Amniotic epithelial cell (primary cell): ENCODE measurements at regions not wholly inside any gene's neighbourhood (a gene's known extent, or its start where the extent isn't known, plus 50 kb on each side); places are given as distances from the start of the nearest gene placed in this dataset.
A peak's percentile ranks its signal among the peaks of the same experiment; 100 is the strongest.

Experiments used
- DNase-seq: peaks from one replicate; pipeline ENCODE4 v3.0.0-alpha.2; 2010; ENCODE audit warnings: low read depth

DNA sequence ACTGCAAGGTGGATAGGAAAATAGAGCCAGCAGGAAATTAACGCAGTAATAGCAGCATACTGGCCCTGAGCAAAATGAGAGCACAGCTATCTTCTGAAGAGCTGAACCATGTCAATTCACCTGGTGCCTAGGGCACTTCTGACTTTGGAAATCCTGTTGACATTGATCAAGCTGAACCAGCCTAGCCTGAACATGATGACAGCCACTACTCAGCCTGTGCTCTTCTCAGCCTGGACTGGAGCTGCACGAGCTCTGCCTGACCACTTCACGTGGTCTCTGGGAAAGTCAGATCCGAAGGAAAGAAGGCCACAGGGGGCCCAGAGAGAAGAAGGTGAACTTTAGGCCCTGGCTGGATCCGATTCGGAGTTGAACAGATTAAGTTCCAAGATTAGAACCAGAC, 421.9 kb downstream of the LPIN1 start:
- no peak for DNase-seq

DNA sequence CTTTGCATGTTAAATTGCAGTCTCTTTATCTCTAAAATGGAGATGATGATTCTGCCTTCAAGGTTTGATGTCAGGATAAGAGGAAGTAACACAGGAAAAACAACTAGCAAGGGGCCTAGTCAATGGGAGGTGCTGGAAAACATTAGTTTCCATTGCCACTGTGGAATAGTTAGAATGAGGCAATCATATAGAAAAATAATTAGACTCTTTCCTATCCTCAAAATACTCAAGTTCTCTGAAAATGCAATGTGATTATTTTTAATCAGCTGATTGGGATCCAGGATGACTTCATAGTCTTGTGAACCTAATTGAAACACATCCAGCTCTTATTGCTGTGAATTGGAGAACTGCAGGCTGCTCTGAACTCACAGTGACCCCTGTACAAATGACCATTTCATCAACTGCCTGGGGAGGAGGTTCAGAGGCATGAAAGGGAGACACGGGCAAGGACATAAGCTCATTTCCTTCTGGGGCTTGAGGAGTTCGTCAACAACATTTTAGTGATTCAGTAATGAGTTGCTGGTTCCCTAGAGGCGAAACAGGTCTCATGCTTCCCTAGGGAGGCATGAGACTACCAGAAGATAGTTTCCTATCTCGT, 422.5 kb downstream of the LPIN1 start:
- peak; percentile 78 for DNase-seq

DNA sequence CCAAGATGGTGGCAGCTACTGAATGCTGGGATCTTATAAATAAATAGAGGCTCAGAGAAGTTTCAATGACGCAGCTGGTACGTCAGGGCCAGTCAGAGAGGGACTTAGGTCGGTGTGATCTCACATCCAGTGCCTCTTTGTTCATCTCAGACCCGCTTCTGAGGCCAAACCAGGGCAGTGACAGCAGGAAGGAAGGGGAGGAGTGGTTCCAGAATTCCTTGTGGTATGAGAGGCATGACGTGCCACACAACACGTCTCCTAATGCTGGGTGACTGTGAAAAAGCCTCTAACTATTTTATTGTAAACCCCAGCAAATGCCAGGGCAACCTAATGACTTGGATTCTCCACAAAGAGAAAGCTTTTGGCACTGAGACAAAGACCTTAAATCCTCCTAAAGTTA, 423.3 kb downstream of the LPIN1 start:
- DNase-seq, result peak; percentile 49

DNA sequence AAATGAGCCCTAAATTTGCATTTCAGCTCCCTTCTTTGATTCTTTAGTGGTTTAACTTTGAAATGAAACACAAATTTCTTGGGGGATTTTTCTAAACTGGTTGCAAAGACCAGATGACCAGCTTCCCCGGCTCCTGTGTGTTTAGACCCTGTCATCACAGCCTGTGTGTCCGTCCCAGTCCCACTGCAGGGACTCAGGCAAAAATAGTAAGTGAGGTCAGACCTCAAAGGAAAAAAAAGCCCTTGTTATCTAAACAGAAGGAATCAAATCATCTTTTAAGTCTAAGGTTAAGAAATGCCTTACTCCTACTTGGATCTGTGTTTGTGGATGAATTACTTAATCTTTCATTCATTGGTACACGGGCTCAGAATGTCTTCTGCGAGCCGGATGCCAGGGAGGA, 423.7 kb downstream of the LPIN1 start:
- peak; percentile 60 for DNase-seq

DNA sequence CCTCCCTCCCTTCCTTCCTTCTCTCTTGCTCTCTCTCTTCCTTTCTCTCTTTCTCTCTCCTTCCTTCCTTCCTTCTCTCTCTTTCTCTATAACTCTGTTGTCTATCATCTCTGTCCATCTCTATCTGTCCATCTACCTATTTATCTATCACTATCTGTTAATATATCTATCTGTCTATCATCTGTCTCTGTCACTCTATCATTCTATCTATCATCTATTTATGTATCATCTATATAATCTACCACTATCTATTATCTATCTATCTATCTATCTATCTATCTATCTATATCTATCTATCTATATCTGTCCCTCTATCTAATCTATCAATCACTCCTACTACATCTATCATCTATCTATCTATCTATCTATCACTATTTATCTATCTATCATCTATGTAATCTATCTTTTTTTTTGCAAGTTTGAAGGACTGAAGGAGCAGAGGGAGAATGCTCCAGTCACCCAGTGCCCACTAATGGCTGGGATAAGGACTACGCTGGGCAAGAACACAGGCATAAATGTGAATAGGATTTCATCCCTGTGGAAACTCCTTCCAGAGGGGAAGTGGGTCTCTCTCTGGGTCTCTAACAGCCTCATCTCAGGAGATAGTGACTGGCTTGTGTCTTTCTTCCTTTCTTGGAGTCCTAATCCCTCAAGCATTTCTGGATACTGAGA, 427.0 kb downstream of the LPIN1 start:
- DNase-seq, result no peak

DNA sequence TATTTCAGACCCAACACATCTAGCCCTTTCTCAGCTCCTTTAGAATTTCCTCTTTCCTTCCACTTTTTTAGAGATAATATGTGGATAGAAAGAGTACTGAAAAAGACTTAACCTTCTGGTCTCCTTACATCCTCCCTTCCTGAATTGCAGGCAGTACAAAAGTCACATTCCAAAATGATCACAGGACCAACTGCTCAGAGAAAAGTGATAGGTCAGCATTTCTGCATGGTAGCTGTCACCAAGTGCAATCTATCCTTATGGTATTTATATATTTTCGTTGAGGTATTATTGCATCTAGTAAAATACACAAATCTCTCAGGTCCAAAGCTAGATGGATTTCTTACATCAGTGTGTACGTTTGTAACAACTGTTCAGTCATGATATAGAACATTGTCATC, 427.5 kb downstream of the LPIN1 start:
- no peak for DNase-seq

DNA sequence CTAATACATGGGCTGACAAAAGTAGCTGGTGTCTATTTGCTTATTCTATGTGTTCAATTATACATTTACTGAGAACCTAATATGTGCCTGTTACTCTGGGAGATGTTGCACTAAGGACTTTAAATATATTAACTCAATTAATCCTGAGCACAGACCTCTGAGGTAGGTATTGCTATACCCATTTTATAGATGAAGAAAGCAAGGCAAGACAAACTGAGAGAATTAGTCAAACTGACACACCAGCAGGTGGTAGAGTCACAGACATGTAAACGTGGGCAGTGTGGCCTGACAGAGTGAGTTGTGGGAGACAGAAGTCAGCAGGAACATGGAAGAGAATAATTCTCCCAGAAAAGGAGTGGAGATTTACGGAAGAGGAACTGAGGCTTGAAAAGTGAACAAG, 428.9 kb downstream of the LPIN1 start:
- DNase-seq, result no peak

DNA sequence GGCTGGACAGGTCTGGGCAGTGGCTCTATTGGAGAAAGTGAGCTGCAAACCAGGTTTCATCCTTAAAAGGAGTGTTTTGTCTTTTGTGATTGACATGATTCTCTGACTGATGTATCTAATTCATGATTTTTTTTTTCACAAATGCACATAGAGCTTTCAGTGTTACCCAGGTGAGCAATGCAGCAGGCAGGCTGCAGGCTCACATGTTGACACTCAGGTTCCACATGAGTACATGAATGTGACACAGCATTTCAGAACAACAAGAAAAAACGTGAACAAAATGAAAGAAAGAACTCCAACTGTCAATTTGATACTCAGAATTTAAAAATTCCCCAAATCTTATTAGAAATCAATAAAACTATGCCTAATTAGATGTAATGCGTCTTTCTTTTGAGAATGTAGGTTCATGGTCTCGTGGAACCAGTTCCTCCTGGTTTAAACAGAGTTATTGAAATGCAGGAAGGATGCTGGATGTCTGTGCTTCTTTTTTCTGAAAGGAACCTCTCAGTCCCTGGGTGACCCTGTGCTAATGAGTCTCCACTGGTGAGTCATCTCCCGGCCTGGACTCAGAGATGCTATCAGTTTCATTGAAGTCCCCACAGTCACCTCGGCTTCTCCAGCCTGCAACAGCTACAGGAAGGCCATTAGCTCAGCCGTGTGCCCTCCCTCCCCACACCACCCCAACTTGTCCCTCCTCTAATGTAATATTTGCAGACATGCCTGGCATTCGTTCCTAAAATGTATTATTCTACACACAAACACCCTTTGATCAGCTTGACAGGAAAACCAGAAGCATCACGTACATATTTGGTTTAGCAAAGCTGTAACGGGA, 430.4 kb downstream of the LPIN1 start:
- DNase-seq, result peak; percentile 30

DNA sequence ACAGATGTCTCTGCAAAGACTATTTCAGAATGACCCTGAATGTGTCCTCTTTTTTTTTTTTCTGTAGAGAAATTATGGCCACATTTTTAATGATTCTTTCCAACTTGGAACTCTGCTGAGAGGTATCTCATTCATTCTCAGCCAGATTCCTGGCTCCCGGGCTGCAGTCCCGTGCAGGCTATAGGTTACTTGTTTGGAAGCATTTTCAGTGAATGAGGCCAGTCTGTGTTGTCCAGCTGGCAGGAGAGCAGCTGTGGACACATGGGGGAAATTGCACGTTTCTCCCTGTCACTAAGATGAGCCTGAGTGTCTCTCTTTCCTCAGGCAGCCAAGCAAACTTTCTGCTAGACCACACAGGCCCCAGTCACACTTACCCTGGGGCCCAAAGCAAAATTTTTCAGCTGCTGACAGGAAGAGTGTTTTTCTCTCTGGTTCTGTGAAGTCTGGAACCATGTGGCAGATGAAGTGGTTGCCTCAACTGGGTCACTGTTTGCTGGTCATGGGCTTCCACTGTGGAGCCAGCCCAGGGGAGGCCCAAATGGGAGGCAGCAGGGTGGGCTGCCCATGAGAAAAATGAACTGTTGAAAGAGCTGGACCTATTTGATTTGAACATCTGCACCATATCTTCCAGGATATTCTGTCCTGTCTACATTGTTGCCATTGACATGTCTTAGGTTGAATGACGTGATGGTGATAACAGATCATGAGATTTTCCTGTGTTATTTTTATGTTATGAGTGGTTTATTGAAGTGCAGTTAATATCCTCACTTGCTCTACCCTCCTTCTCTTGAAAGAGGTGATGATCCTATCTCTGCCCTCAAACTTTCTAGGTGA, 431.2 kb downstream of the LPIN1 start:
- DNase-seq, result no peak

DNA sequence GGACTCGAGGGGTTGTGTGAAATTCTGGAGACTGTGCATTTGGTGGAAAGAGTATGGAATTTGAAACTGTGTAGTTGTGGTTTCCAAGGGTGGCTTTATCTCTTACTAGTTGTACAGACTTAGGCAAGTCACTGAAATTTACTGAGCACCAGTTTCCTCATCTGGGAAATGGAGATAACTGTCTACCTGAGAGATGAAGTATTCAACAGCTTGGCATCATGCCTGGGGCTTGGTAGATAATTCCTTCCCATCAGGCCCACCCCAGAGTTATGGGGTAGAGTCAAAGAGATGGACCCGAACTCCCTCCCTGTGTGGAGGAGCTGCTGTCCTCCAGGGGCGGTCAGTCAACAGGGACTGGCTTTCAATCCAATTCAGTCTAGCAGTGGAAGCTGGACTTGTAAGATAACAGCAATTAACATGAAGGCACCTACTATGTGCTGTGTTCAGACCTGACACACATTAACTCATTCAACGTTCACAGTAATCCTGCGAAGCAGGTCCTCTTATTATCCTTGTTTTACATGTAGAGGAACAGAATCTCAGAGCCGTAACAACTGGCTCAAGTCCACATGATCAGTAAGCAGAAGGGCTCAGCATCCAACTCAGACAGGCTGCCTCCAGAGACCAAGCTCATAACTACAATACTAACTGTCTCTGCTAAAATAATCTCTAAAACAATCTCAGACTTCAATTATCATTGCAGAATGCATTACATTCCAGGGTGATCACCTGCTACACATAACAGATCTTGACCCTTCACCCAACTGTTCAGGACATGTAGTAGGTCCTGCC, 432.1 kb downstream of the LPIN1 start:
- no peak for DNase-seq

DNA sequence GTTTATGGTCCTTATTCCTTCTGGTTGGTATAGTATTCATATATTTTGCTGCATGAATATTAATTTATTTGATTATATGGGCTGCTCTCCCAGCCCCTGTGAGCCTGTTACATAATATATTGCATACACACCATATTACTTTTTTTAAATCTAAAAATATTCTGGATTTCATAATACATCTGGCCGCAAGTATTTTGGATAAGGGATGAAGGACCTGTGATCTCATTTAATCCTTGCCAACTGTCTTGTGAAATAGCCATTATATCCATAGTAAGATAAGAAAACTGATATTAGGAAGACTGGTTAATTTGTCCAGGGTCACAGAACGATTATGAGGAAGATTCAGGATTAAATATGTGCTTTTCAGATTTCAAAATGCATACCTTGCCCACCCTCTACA, 433.6 kb downstream of the LPIN1 start:
- DNase-seq, result peak; percentile 83

DNA sequence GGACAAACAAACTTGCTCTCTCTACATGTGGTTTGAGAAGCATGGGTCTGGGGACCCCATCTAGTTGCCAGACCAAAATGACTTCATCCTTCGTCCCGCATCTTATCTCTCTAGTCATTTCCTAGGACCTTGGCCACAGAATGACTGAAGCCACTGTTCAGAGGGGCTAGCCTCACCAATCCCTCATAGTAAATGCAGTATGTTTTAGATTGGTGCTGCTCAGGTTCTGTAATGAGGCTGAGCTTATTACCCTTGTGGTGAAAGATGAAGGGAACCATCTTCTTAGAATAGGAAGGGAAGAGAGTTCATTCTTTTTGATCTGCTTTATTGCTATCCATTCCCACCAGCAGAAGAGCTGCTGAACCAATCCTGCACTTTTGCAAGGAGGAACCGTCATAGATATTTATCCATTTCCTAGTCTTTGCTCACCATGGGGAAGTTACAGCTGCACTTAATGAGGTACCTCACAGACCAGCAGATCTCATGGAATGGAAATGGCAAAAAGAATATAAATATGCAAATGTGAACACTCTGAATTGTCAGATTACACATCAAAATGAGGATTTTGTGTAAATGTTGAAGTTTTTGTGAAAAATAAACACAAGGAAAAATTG, 436.7 kb downstream of the LPIN1 start:
- DNase-seq, result no peak

DNA sequence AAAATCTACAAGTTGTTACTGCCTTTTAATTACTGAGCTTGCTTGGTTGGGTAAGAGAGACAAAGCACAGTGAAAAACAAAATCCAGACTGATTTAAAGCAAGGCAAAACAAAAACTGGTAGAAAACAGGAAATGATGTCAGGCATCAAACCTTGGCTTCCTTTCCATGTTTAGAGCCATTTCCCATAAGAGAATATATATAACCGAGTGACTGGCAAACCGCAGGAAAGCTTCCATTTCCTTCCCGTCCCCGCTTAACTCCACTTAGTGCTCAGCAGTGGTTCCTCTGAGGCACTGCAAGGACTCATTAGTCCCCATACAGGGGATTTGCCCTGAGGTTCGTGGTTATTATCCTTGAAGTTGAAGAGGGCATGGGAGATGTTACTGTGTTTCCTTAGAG, 446.3 kb downstream of the LPIN1 start:
- DNase-seq, result no peak

DNA sequence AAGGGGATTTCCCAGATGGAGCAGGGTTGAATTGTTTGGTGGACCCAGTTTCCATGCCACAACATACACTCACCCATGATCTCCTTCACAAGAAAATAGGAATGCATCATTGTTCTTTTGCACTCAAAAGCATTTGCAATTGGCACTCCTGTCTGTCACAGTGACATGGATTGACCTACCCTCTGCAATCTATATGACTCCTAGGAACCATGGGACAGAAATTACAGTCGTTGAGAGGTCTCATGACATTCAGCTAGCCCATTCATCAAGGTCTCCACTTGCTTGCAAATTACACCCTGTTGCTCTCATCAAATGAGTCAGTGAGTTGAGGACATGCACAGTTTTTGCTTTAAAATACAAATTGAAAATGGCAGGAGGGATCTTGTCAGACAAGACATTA, 448.5 kb downstream of the LPIN1 start:
- DNase-seq, result no peak

DNA sequence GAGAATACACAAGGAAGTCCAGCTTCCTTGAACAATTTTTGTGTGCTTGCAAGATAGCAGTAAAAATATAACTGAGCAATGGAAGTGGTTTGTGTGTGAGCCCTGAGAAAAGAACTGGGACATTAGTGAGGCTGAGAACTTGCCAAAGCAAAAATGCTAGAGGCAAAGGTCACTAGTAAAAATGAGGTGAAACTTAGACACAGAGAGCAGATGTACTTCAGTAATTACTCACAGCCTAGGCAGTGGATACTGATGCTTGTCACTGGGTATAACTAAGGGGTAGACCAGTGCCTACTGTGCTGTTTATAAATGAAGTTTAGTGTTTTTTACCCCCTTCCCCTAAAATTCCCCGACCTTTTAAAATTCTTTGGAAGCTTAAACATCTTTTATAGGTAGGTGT, 450.1 kb downstream of the LPIN1 start:
- DNase-seq, result no peak

DNA sequence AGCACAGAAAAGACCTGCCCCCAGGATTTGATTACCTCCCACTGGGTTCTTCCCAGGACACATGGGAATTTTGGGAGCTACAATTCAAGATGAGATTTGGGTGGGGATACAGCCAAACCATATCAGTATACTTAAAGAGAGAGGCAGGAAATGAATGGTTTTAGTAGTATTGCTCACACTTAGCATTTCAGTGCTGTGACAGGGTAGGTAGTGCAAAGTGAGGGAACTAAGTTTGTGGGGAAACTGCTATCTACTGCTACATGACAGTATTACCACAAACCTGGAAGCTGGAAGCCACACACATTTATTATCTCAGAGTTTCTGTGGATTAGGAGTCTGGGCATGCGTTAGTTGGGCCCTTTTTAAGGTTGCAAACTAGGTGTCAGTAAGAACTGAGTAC, 450.7 kb downstream of the LPIN1 start:
- no peak for DNase-seq

DNA sequence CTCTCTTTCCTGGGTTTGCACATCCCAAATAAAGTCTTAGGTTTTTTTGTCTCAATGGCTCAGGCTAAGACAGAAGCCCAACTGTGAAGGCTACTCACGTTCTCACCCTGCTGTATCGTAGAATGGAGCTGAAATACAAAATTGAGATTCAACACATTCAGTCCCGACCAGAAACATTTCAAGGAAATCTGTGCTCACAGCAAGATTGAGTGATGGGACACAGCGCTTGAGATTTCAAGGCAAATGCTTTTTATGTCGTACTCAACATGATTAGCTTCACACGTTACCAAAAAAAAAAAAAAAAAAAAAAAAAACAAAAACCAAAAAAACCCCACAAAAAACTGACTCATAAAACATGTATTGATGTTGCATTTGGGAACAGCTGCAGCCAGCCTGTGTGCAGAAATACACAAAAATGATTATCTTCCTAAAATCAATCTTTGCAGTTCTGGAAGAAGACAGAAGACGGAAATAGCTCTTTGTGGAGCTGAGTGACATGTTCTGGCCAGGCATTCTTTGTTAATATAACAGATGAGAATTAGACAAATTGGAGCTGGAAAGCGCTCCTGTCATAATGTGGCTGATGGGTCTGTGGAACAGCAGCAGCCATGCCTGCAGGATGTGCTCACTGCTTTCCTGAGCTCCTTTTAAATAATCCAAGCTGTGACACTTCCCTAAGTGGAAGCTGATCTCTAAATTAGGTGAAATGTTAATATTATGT, 453.2 kb downstream of the LPIN1 start:
- DNase-seq, result no peak

DNA sequence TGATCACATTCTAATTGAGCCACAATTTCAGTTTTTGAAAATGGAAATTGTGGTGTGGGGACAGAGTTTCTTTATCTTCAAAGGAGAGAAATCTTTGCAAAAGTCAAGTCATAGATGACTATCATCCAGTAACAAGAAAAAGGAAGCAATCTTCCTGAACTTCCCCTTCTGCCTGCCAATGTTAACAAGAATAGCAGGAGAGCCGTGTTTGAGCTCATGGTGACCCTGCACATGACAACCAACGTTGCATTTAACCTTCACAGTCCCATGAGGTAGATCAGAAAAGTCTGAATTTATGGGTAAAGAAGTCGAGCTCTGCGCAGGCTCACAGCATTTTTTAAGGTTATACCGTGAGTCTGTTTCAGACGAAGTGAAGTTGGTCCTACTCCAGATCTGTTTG, 454.9 kb downstream of the LPIN1 start:
- DNase-seq, result no peak

DNA sequence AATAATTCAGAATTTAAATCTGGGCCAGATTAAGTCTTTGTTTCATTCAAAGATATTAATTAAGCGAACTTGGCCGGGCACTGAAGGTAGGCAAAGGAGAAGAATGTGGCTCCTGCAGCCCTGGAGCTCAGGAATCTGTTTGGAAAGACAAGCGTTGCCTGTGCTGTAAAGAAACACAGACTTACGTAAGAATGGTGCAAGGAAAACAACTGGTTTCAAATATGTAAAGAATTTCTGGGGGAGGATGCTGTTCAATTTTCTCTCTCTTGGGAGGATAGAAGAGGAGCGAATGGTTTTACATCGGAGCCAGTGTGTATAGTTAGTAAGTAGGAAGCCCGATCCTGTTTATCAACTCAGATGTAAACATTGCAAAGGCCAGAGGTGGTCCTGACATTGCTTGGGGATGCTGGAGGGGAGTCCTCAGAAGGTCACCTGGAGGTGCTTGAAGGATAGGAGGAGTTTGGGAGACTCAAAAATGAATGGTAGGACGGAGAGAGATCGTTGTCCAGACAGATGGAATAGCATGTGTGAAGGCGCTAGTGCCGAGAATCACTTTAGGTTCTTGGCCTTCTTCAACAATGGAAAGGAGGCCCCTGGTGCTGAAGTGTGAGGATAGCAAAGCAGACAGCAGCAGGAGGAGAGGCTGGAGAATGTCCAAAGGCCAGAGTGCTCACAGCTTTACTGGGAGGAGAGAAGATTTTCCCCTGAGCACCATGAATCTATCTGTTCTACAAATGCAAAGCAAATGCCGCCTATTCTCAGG, 456.1 kb downstream of the LPIN1 start:
- DNase-seq, result peak; percentile 87

DNA sequence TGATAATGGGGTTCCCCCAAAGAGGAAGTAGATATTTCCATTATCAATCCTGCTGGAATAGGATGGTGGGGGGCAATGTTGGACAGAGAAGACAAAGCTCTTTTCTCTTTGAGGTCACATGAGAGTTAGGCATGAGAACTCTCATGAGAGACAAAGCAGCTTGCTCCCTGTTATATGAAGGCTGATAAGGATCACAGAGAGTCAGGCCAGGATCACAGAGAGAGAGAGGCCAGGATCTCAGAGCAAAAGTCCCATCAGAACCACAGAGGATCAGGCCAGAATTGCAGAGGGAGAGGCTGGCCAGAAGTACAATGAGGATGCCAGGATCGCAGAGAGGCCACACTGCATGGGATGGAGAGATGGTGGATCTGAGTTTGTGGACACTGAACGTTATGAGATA, 457.1 kb downstream of the LPIN1 start:
- DNase-seq, result no peak
